LNCAP (cell line): ENCODE measurements at regions not wholly inside any gene's neighbourhood (a gene's known extent, or its start where the extent isn't known, plus 50 kb on each side); places are given as distances from the start of the nearest gene placed in this dataset.

Experiments used
- TF ChIP-seq, protein P1 (sequence below): fragments of 450-650 bp; IDR thresholded peaks from 2 replicates; pipeline ENCODE4 v1.5.1; 2017; ENCODE audit warnings: mild to moderate bottlenecking

DNA sequence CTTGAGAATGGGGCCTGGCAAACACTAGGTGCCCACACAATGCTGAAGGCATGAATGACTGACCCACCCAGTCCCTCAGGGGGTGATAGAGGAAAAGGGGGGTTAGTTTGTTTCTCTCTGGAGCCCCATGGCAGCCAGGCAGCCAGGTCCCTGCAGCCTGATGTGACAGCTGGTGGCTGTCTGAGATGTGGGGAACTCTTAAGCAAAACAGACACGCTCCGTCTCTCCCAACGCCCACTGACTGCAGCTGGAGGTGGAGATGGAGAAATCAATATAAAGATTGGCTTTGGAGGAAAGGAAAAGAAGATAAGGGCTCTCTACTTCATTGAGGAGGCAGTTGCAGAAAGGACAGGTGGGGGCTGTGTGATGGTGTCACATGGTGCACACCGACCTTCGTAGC is 240.8 kb upstream of the LHX5 start:
- TF ChIP-seq, protein P1, sequence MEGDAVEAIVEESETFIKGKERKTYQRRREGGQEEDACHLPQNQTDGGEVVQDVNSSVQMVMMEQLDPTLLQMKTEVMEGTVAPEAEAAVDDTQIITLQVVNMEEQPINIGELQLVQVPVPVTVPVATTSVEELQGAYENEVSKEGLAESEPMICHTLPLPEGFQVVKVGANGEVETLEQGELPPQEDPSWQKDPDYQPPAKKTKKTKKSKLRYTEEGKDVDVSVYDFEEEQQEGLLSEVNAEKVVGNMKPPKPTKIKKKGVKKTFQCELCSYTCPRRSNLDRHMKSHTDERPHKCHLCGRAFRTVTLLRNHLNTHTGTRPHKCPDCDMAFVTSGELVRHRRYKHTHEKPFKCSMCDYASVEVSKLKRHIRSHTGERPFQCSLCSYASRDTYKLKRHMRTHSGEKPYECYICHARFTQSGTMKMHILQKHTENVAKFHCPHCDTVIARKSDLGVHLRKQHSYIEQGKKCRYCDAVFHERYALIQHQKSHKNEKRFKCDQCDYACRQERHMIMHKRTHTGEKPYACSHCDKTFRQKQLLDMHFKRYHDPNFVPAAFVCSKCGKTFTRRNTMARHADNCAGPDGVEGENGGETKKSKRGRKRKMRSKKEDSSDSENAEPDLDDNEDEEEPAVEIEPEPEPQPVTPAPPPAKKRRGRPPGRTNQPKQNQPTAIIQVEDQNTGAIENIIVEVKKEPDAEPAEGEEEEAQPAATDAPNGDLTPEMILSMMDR = no peak

DNA sequence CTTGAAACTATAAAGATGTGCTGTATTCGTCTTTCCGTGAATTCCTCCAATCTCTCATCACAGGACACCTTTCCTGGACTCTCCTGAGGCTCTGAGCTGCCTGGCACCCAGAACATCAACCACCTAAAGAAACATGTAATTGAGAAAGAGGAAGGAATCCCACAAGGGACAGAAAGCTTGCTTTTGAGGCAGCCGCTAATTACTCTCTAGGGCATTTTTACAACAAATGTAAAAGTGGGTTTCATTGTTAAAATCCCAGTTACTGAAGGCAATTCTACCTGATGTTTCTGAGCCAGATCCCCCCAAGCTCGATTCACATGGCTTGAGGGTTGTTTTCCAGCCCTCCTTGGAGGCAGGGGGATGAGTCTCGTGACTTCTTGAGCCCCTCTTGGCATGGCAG is 238.5 kb upstream of the LHX5 start:
- TF ChIP-seq, protein P1 = no peak

DNA sequence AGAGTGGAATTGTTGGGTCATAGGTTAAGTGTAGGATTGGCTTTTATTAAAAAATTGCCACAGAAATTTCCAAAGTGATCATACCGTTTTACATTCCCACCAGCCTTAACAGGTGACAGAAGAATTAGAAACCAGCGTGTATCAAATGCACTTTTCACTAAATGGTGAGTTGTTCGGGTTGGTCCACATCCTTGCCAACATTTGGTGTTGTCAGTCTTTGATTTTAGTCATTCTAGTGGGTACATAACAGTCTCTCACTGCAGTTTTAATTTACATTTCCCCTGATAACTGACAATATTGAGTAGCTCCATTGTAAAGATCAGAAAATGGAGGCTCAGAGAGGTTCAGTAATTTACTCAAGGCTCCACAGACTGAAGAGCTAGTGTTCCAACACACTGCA is 237.8 kb upstream of the LHX5 start:
- TF ChIP-seq, protein P1 = no peak

DNA sequence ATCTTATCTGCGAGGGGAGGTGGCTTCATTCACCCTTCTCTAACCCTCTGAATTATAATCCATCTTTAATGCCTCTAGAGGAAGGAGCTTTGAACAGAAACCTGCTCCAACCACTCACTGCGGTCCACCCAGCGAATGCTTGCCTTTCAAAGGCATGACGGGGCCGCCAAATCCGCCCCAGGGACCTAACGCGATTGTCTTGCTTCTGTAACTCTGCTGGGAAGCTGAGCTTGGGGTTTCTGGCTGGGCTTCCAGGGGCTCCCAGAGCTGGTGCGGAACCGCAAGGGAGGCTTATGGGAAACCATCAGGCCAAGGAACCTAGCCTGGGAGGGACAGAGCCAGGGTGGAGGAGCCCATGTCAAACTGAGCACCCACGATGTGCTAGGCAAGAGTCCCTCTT is 231.2 kb upstream of the LHX5 start:
- TF ChIP-seq, protein P1 = no peak

DNA sequence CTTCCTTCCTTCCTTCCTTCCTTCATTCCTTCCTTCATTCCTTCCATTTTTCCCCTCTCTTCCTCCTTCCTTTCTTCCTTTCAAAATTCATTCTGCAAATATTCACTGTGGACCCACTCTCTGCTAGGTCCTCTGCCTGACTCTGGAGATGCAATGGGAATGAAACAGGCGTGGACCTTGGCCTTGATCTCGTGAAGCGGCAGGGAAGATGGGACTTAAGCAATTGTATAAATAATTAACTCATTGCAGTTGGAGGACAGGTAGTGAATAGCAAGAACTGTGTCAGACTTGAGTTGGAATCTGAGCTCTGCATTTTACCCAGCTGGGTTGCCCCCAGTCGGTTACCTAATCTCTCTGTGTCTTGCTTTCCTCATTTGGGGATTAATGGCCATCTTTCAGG is 230.6 kb upstream of the LHX5 start:
- TF ChIP-seq, protein P1 = no peak

DNA sequence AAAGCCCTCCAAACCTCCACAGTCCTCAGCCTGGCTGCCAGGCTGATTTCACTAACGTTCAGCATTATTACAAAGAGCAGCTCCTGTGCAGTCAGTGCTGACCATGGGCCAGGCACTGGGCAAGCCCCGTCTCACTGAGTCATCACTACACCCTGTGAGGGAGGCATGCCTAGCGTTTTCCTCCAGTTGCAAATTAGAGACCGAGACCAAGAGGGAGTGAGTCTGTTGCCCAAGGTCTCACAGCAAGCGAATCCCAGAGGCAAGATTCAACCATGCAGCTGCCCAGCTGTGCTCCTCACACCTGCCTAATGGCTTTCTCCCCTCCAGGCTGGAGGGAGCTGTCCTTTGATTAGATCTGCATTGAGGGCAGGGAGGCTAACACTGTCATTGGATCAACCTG is 229.3 kb upstream of the LHX5 start:
- TF ChIP-seq, protein P1 = no peak

DNA sequence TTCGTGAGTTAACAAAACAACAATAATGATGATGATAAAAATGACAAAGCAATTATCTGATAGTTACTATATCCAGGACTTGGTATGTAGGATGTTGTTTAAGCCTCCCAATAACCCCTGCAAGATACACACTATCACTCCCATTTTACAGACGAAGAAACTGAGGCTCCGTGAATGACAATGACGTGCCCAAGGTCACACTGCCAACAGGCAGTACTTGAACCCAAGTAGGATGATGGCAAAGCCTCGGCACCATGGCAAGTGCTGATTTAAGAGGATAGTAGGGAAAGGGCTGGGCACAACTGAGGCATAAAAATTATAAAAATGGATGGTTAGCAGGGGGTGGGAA is 226.8 kb upstream of the LHX5 start:
- TF ChIP-seq, protein P1 = no peak

DNA sequence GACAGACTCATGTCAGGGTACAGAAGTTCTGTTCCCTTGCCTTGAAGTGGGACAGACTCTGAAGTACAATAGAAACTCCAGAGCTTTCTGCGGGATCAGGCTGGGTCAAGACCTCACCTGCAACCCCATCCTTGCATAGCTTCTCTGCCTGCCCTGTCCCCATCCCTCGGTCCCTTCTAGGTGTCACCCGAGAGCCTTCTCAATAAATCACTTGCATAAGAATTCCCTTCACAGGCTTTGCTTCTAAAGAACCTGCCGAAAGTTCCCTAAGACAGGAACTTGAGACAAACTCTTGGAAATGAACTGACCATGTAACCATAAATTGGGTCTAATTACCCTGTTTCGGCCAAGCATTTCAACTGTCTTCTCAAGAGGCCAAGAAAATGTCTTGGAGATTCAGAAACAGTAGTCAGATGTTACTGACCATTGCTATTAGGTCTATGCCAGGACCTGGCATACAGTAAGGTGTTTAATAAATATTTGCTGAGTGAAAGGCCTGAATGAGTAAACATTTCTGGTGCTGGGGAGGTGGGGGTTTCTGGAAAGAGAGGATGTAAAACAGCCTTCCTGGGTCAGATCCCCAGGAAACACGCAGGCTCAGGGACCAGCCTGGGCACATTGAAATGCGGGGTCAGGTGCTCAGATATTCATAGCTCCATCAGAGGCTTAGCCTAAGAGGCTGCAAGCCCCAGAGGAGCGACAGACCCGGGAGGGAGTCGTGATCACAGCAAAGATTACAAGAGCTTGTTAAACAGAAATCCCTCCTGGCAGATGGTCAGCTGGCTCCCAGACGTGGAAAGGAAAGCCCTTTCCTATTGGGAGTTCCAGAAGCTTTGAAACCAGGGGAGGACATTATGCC is 226.2 kb upstream of the LHX5 start:
- TF ChIP-seq, protein P1 = no peak; the same call in 1 of the 2 replicates
